Uterus (tissue), 3 donors: ENCODE measurements at regions not wholly inside any gene's neighbourhood (a gene's known extent, or its start where the extent isn't known, plus 50 kb on each side); places are given as distances from the start of the nearest gene placed in this dataset.

Experiments
- DNase-seq, 2 donors: peaks; one replicate each; pipeline ENCODE4 v3.0.0-alpha.2; 2019 to 2020
- H3K27ac ChIP-seq, 2 donors: fragments of 200-600 bp; sonication (generic); 1 replicate in 1 of 2; 2 replicates in 1 of 2; pipeline ENCODE4 v1.5.1; 2016 to 2018
- H3K27me3 ChIP-seq, 2 donors: fragments of 200-600 bp; sonication (generic); one replicate each; pipeline ENCODE4 v1.5.1; 2018 to 2019; ENCODE audit warnings: control low read depth in 1 of 2
- H3K36me3 ChIP-seq, 2 donors: fragments of 200-600 bp; sonication (generic); one replicate each; pipeline ENCODE4 v1.5.1; 2019; ENCODE audit warnings: control low read depth in 1 of 2
- H3K4me1 ChIP-seq, 2 donors: fragments of 200-600 bp; sonication (generic); one replicate each; pipeline ENCODE4 v1.5.1; 2018 to 2019; ENCODE audit warnings: control low read depth in 1 of 2
- H3K4me3 ChIP-seq, 2 donors: fragments of 200-600 bp; sonication (generic); 1 replicate in 1 of 2; 2 replicates in 1 of 2; pipeline ENCODE4 v1.5.1; 2018 to 2019; ENCODE audit warnings: mild to moderate bottlenecking in 1 of 2
- H3K9me3 ChIP-seq, 2 donors: fragments of 200-600 bp; sonication (generic); one replicate each; pipeline ENCODE4 v1.5.1; 2019; ENCODE audit warnings: control low read depth in 1 of 2
- CTCF ChIP-seq, 4 experiments: fragments of 200-600 bp in 2 of 4; fragments of 450-650 bp in 2 of 4; sonication (generic) in 2 of 4; IDR thresholded peaks; one replicate each; pipeline ENCODE4 v1.5.1; 2016 to 2019; ENCODE audit warnings: antibody characterized with exemption in 4 of 4, mild to moderate bottlenecking in 2 of 4, moderate library complexity in 1 of 4
- POLR2A ChIP-seq, 2 donors: fragments of 450-650 bp; IDR thresholded peaks; one replicate each; pipeline ENCODE4 v1.6.1; 2016; ENCODE audit warnings: antibody characterized with exemption in 2 of 2, mild to moderate bottlenecking in 1 of 2, moderate library complexity in 1 of 2
- intact Hi-C: fragments of 100-400 bp; cut with DNase I; formaldehyde crosslinking; loops from one replicate; pipeline ENCODE4 v1.15.1; 2023; ENCODE audit warnings: low total_unique reads
- donor health status: DM: yes; HTN: yes; CAD: no.

GRCh38 chr6:132892929-132893771, 78.8 kb downstream of the RPS12 start:
- no peaks in the 10 kb centered on the region for H3K9me3 ChIP-seq
- TF ChIP-seq CTCF (IDR thresholded peaks at IDR 0.05) (no peak), POLR2A (IDR thresholded peaks at IDR 0.05) (no peak)
- H3K27ac ChIP-seq, result no peak overlapping the region
- no peaks in the 10 kb centered on the region for H3K36me3 ChIP-seq
- H3K4me1 ChIP-seq, result no peaks in the 10 kb centered on the region
- intact Hi-C loops, result no loop called here
- H3K4me3 ChIP-seq, result no peak overlapping the region
- no peak for DNase-seq
- no peaks in the 10 kb centered on the region for H3K27me3 ChIP-seq

- intact Hi-C loops, result no loop called here
- TF ChIP-seq POLR2A (IDR thresholded peaks at IDR 0.05) (no peak), CTCF (IDR thresholded peaks at IDR 0.05) (no peak)
- no peaks in the 10 kb centered on the region for H3K9me3 ChIP-seq
Observed at GRCh38 chr6:132893772-132894490, 79.6 kb downstream of the RPS12 start.

GRCh38 chr6:132898376-132898775, 84.0 kb downstream of the RPS12 start:
- DNase-seq, result no peak
- Histone ChIP-seq H3K4me3 (no peak overlapping the region), H3K4me1 (no peaks in the 10 kb centered on the region), H3K27ac (no peak overlapping the region), H3K27me3 (no peaks in the 10 kb centered on the region), H3K9me3 (no peaks in the 10 kb centered on the region), H3K36me3 (no peaks in the 10 kb centered on the region)
- TF ChIP-seq POLR2A (IDR thresholded peaks at IDR 0.05) (no peak), CTCF (IDR thresholded peaks at IDR 0.05) (no peak)
- intact Hi-C loops, result no loop called here

More at GRCh38 chr6:132893772-132894490, 79.6 kb downstream of the RPS12 start:
- H3K4me1 ChIP-seq, result no peaks in the 10 kb centered on the region
- H3K27ac ChIP-seq, result no peak overlapping the region
- H3K27me3 ChIP-seq, result no peaks in the 10 kb centered on the region
- H3K4me3 ChIP-seq, result no peak overlapping the region
- no peaks in the 10 kb centered on the region for H3K36me3 ChIP-seq
- no peak for DNase-seq

- no peaks in the 10 kb centered on the region for H3K27me3 ChIP-seq
- H3K9me3 ChIP-seq, result no peaks in the 10 kb centered on the region
- intact Hi-C loops, result no loop called here
- no peaks in the 10 kb centered on the region for H3K36me3 ChIP-seq
- H3K4me3 ChIP-seq, result no peak overlapping the region
- DNase-seq, result no peak
- no peak overlapping the region for H3K27ac ChIP-seq
- H3K4me1 ChIP-seq, result no peaks in the 10 kb centered on the region
- no peak for TF ChIP-seq CTCF (IDR thresholded peaks at IDR 0.05)
- TF ChIP-seq POLR2A (IDR thresholded peaks at IDR 0.05), result no peak
Observed at GRCh38 chr6:132900849-132901248, 86.5 kb downstream of the RPS12 start.

GRCh38 chr6:132902901-132903300, 88.5 kb downstream of the RPS12 start:
- no peak for DNase-seq
- H3K27me3 ChIP-seq, result no peaks in the 10 kb centered on the region
- H3K9me3 ChIP-seq, result no peaks in the 10 kb centered on the region
- H3K36me3 ChIP-seq, result no peaks in the 10 kb centered on the region
- TF ChIP-seq CTCF (IDR thresholded peaks at IDR 0.05), result no peak
- TF ChIP-seq POLR2A (IDR thresholded peaks at IDR 0.05), result no peak
- intact Hi-C loops, result no loop called here
- H3K4me3 ChIP-seq, result no peak overlapping the region
- no peak overlapping the region for H3K27ac ChIP-seq
- no peaks in the 10 kb centered on the region for H3K4me1 ChIP-seq
